IMR-90 (cell line): ENCODE measurements at regions not wholly inside any gene's neighbourhood (a gene's known extent, or its start where the extent isn't known, plus 50 kb on each side); places are given as distances from the start of the nearest gene placed in this dataset.

Source experiments
- ATAC-seq: fragments of 200-7000 bp; cut with Tn5 transposase; 2 replicates; pipeline ENCODE4 v1.9.1; 2020; ENCODE audit warnings: low read depth, mild to moderate bottlenecking, moderate library complexity
- BruUV-seq: library from RNA; stranded (reverse); fragments of 400-500 nt; replicated peaks from 2 replicates; lab custom pipeline; 2021; lab: Mats Ljungman, UMichigan
- CTCF ChIA-PET: fragments of 300-600 bp; formaldehyde crosslinking; extraction: SDS; loops from one replicate; lab custom pipeline; 2021; ENCODE audit warnings: antibody characterized with exemption; lab: Yijun Ruan, JAX
- POLR2A ChIA-PET: fragments of 300-600 bp; sonication (Branson Sonifier 250); formaldehyde crosslinking; loops from one replicate; lab custom pipeline; 2022; ENCODE audit warnings: antibody characterized with exemption; ENCODE audit not compliant: unreplicated experiment; lab: Charles Lee
- DNase-seq: peaks from one replicate; pipeline ENCODE4 v3.0.0; 2013
- H2AFZ ChIP-seq: replicated peaks from 2 replicates; pipeline ENCODE3; 2013; ENCODE audit warnings: low read length, mild to moderate bottlenecking; ENCODE audit not compliant: poor library complexity
- H2AK5ac ChIP-seq: 2 replicates; pipeline ENCODE4 v1.6.1; 2013; ENCODE audit warnings: low read depth, low read length, inconsistent platforms
- H2AK9ac ChIP-seq: replicated peaks from 2 replicates; pipeline ENCODE3; 2013; ENCODE audit warnings: mild to moderate bottlenecking, low read depth, low read length, moderate library complexity; ENCODE audit not compliant: poor library complexity
- H2BK120ac ChIP-seq: 2 replicates; pipeline ENCODE4 v1.6.1; 2013; ENCODE audit warnings: low read depth, low read length, inconsistent platforms
- H2BK15ac ChIP-seq: 3 replicates; pipeline ENCODE4 v1.6.1; 2013; ENCODE audit warnings: low read depth, low read length, inconsistent platforms
- H2BK20ac ChIP-seq: 2 replicates; pipeline ENCODE4 v1.6.1; 2013; ENCODE audit warnings: low read depth, mild to moderate bottlenecking, inconsistent platforms, low read length, moderate library complexity
- H2BK5ac ChIP-seq: 2 replicates; pipeline ENCODE4 v1.6.1; 2013; ENCODE audit warnings: mild to moderate bottlenecking, low read depth, low read length, inconsistent platforms; ENCODE audit not compliant: poor library complexity, severe bottlenecking
- H3K14ac ChIP-seq: replicated peaks from 2 replicates; pipeline ENCODE4 v1.6.1; 2013; ENCODE audit warnings: low read depth, low read length, inconsistent platforms
- H3K18ac ChIP-seq: 2 replicates; pipeline ENCODE4 v1.6.1; 2013; ENCODE audit warnings: low read depth, low read length, control low read depth
- H3K23ac ChIP-seq: 2 replicates; pipeline ENCODE4 v1.6.1; 2013; ENCODE audit warnings: low read depth, low read length, inconsistent platforms
- H3K27ac ChIP-seq: 2 replicates; pipeline ENCODE4 v1.5.1; 2013; ENCODE audit warnings: mild to moderate bottlenecking, control low read depth, low read length; ENCODE audit not compliant: insufficient read depth
- H3K27me3 ChIP-seq: 2 replicates; pipeline ENCODE4 v1.6.1; 2013; ENCODE audit warnings: low read length; ENCODE audit not compliant: control insufficient read depth, insufficient read depth
- H3K36me3 ChIP-seq: 2 replicates; pipeline ENCODE4 v1.6.1; 2013; ENCODE audit warnings: low read length, mixed read lengths; ENCODE audit not compliant: control insufficient read depth, insufficient read depth
- H3K4ac ChIP-seq: 2 replicates; pipeline ENCODE4 v1.6.1; 2013; ENCODE audit warnings: low read depth, low read length, inconsistent platforms
- H3K4me1 ChIP-seq: 2 replicates; pipeline ENCODE4 v1.6.1; 2013; ENCODE audit warnings: low read length, mixed read lengths; ENCODE audit not compliant: control insufficient read depth, insufficient read depth
- H3K4me2 ChIP-seq: 2 replicates; pipeline ENCODE4 v1.6.1; 2013; ENCODE audit warnings: low read depth, mild to moderate bottlenecking, control low read depth, low read length, moderate library complexity
- H3K4me3 ChIP-seq: 2 replicates; pipeline ENCODE4 v1.5.1; 2013; ENCODE audit warnings: low read depth, mild to moderate bottlenecking, control low read depth, low read length, moderate library complexity; ENCODE audit not compliant: insufficient read depth
- H3K56ac ChIP-seq: 2 replicates; pipeline ENCODE4 v1.6.1; 2013; ENCODE audit warnings: low read length, inconsistent platforms; ENCODE audit not compliant: insufficient read depth; ENCODE audit errors: extremely low read depth
- H3K79me1 ChIP-seq, 2 experiments: 2 replicates each; pipeline ENCODE4 v1.6.1; 2013; ENCODE audit warnings: low read length in 2 of 2, inconsistent platforms in 1 of 2, low read depth in 1 of 2
- H3K9ac ChIP-seq: 2 replicates; pipeline ENCODE4 v1.6.1; 2013; ENCODE audit warnings: low read depth, low read length, control low read depth
- H3K9me1 ChIP-seq: 2 replicates; pipeline ENCODE4 v1.6.1; 2013; ENCODE audit warnings: low read length, inconsistent platforms; ENCODE audit not compliant: insufficient read depth
- H3K9me3 ChIP-seq: 2 replicates; pipeline ENCODE4 v1.6.1; 2013; ENCODE audit warnings: low read length; ENCODE audit not compliant: control insufficient read depth, insufficient read depth
- H4K20me1 ChIP-seq: 2 replicates; pipeline ENCODE4 v1.6.1; 2013; ENCODE audit warnings: low read length, inconsistent platforms; ENCODE audit not compliant: insufficient read depth
- H4K5ac ChIP-seq: 2 replicates; pipeline ENCODE4 v1.6.1; 2013; ENCODE audit warnings: mild to moderate bottlenecking, low read depth, low read length, control low read depth
- H4K8ac ChIP-seq, 2 experiments: 2 replicates each; pipeline ENCODE4 v1.6.1; 2013; ENCODE audit warnings: low read depth in 2 of 2, low read length in 2 of 2, control low read depth in 1 of 2, inconsistent platforms in 1 of 2
- H4K91ac ChIP-seq: 2 replicates; pipeline ENCODE4 v1.6.1; 2013; ENCODE audit warnings: low read depth, low read length, inconsistent platforms; ENCODE audit not compliant: insufficient read depth
- BHLHE40 ChIP-seq: fragments of 150-350 bp; IDR thresholded peaks from 2 replicates; pipeline ENCODE4 v1.6.1; 2016; ENCODE audit warnings: mild to moderate bottlenecking, low read depth, low read length
- MAFK ChIP-seq: IDR thresholded peaks from 2 replicates; pipeline ENCODE4 v1.6.1; 2012; ENCODE audit warnings: low read depth, low read length, improper control_type of control experiment
- MAZ ChIP-seq: IDR thresholded peaks from 2 replicates; pipeline ENCODE4 v1.6.1; 2012; ENCODE audit warnings: low read depth, mild to moderate bottlenecking, low read length, improper control_type of control experiment, moderate library complexity, borderline replicate concordance
- MXI1 ChIP-seq: IDR thresholded peaks from 2 replicates; pipeline ENCODE4 v1.6.1; 2012; ENCODE audit warnings: low read depth, mild to moderate bottlenecking, low read length, moderate library complexity, borderline replicate concordance
- POLR2A ChIP-seq: IDR thresholded peaks from 2 replicates; pipeline ENCODE4 v1.6.1; 2012; ENCODE audit warnings: mild to moderate bottlenecking, low read depth, low read length
- RCOR1 ChIP-seq: IDR thresholded peaks from 2 replicates; pipeline ENCODE4 v1.6.1; 2012; ENCODE audit warnings: mild to moderate bottlenecking, low read length, improper control_type of control experiment; ENCODE audit not compliant: insufficient replicate concordance
- SMC3 ChIP-seq: fragments of 150-350 bp; IDR thresholded peaks from 2 replicates; pipeline ENCODE4 v1.6.1; 2016; ENCODE audit warnings: low read depth, mild to moderate bottlenecking, antibody characterized with exemption, low read length, moderate library complexity
- WGBS, 2 experiments: methylation state at CpG; one replicate each; pipeline versions ENCODE4 v1.1.5 to v1.1.7; 2013; ENCODE audit warnings: missing lambda C conversion rate in 2 of 2; ENCODE audit not compliant: insufficient read length in 1 of 2; ENCODE audit errors: extremely low coverage in 2 of 2; 5-methylcytosine and 5-hydroxymethylcytosine counted together
- dilution Hi-C: fragments of 300-500 bp; cut with HindIII; formaldehyde crosslinking; loops from one replicate; pipeline ENCODE4 v1.14.3; 2018; ENCODE audit warnings: low sequenced_read_pairs; ENCODE audit not compliant: unreplicated experiment
- in situ Hi-C: fragments of 300-500 bp; cut with MboI; formaldehyde crosslinking; loops from 3 replicates; pipeline ENCODE4 v1.14.3; 2019; ENCODE audit warnings: low sequenced_read_pairs, inconsistent platforms, mixed read lengths
- intact Hi-C: fragments of 100-400 bp; cut with micrococcal nuclease; formaldehyde crosslinking; loops from 2 replicates; pipeline ENCODE4 v1.10.0; 2022
- TF ChIP-seq, protein P1 (sequence below): fragments of 150-350 bp; IDR thresholded peaks from 2 replicates; pipeline ENCODE4 v1.6.1; 2017; ENCODE audit warnings: mild to moderate bottlenecking, antibody characterized with exemption, low read length, low read depth
- TF ChIP-seq, protein P2 (sequence below): conservative IDR thresholded peaks from 2 replicates; pipeline ENCODE4 v1.5.1; 2012; ENCODE audit warnings: mild to moderate bottlenecking, low read depth, low read length, improper control_type of control experiment

DNA sequence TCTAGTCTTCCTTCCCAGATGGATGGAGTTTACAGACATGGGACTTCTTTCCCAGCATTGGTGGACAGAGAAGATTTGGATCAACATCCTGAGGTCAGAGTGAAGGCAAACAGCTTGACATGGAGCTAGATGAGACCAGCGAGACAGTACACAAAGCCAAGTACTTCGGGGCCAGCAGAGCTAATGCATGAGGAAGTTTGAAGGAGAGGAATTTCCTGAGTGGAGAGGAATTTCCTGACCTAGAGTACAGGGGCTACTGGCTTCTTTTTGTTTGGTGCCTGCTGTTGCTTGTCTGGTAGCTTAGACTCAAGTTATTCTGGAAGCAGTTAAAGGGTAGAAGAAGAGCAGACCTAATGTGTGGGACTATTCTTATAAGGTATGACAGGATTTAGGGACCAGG is 69.1 kb upstream of the EOLA2 start:
- no peak overlapping the region for H2AK9ac ChIP-seq
- no peak overlapping the region for H3K14ac ChIP-seq
- H2AK5ac ChIP-seq = no peak overlapping the region
- no peak overlapping the region for H2BK120ac ChIP-seq
- TF ChIP-seq BHLHE40 (no peak), MAZ (no peak), MAFK (no peak), MXI1 (no peak), RCOR1 (no peak), SMC3 (no peak), POLR2A (no peak)
- TF ChIP-seq, protein P1, sequence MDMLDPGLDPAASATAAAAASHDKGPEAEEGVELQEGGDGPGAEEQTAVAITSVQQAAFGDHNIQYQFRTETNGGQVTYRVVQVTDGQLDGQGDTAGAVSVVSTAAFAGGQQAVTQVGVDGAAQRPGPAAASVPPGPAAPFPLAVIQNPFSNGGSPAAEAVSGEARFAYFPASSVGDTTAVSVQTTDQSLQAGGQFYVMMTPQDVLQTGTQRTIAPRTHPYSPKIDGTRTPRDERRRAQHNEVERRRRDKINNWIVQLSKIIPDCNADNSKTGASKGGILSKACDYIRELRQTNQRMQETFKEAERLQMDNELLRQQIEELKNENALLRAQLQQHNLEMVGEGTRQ = no peak
- TF ChIP-seq, protein P2, sequence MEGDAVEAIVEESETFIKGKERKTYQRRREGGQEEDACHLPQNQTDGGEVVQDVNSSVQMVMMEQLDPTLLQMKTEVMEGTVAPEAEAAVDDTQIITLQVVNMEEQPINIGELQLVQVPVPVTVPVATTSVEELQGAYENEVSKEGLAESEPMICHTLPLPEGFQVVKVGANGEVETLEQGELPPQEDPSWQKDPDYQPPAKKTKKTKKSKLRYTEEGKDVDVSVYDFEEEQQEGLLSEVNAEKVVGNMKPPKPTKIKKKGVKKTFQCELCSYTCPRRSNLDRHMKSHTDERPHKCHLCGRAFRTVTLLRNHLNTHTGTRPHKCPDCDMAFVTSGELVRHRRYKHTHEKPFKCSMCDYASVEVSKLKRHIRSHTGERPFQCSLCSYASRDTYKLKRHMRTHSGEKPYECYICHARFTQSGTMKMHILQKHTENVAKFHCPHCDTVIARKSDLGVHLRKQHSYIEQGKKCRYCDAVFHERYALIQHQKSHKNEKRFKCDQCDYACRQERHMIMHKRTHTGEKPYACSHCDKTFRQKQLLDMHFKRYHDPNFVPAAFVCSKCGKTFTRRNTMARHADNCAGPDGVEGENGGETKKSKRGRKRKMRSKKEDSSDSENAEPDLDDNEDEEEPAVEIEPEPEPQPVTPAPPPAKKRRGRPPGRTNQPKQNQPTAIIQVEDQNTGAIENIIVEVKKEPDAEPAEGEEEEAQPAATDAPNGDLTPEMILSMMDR = no peak
- H4K91ac ChIP-seq = no peak overlapping the region
- H3K56ac ChIP-seq = no peak overlapping the region
- H4K20me1 ChIP-seq = no peaks in the 10 kb centered on the region
- peak overlapping the region; percentile 52 for H3K18ac ChIP-seq
- no peak overlapping the region for H3K27ac ChIP-seq
- no peak overlapping the region; a peak in 1 of 4 replicates for H4K8ac ChIP-seq
- 83% methylated on average over 2 of the region's 2 CpGs; no CpG with 5 or more reads in 1 of the 2 experiments for whole genome bisulfite sequencing, 2 experiments
- intact Hi-C loops (no loop called here), in situ Hi-C loops (no loop called here), dilution Hi-C loops (no loop called here)
- H3K36me3 ChIP-seq = no peaks in the 10 kb centered on the region
- H3K4ac ChIP-seq = no peak overlapping the region
- no peak overlapping the region for H3K4me2 ChIP-seq
- no peaks in the 10 kb centered on the region for H3K9me3 ChIP-seq
- no peak overlapping the region for H2BK20ac ChIP-seq
- no peak overlapping the region for H2BK15ac ChIP-seq
- H3K23ac ChIP-seq = no peak overlapping the region
- no peak overlapping the region for H3K4me3 ChIP-seq
- no peak overlapping the region for H2AFZ ChIP-seq
- ATAC-seq = no peak
- no peak overlapping the region for H2BK5ac ChIP-seq
- H3K4me1 ChIP-seq = peaks cover 3% of the 10 kb centered on the region
- DNase-seq = no peak
- ChIA-PET CTCF (interaction anchor here (0.6 kb wide), 1 partner anchor 890 kb away, joined by 3 read pairs; no protein-coding TSS in a partner anchor), POLR2A (no interaction called here)
- H3K27me3 ChIP-seq = no peaks in the 10 kb centered on the region
- no peak overlapping the region for H3K9ac ChIP-seq
- no peaks in the 10 kb centered on the region for H3K9me1 ChIP-seq
- no peak overlapping the region for H4K5ac ChIP-seq
- no TSS peak for BruUV-seq
- no peaks in the 10 kb centered on the region for H3K79me1 ChIP-seq
